ENCODE measurements at regions not wholly inside any gene's neighbourhood (a gene's known extent, or its start where the extent isn't known, plus 50 kb on each side); places are given as distances from the start of the nearest gene placed in this dataset.

- no peaks in the 10 kb centered on the region for H3K9me1 ChIP-seq (ENCODE audit: control insufficient read depth, insufficient read depth, low read length)
- CTCF ChIA-PET (ENCODE audit: low intra/inter-chr PET ratio), result no interaction called here
- POLR2A ChIA-PET, result interaction anchor here (0.6 to 1.6 kb wide), 2 partner anchors 10 to 1277 kb away, joined by 3 read pairs; no protein-coding TSS in a partner anchor
- no peak overlapping the region for H3K4me2 ChIP-seq (ENCODE audit: insufficient read depth, low read length)
- H3K9me3 ChIP-seq (replicated peaks; ENCODE audit: control insufficient read depth, insufficient read depth, low read depth, low read length), result no peaks in the 10 kb centered on the region
- H3K36me3 ChIP-seq (ENCODE audit: control insufficient read depth, insufficient read depth, low read length), result no peaks in the 10 kb centered on the region
- no peak for FAIRE-seq
- H3K4me3 ChIP-seq, result no peak overlapping the region
- in situ Hi-C loops (cut with MboI) (no loop called here), intact Hi-C loops (cut with micrococcal nuclease) (no loop called here)
- H3K4me1 ChIP-seq (replicated peaks in 1 of 2; ENCODE audit: control insufficient read depth in 2 of 2, insufficient read depth in 2 of 2, low read length in 2 of 2), result no peaks in the 10 kb centered on the region; a peak in 1 of 5 replicates
- no peaks in the 10 kb centered on the region for H3K79me2 ChIP-seq (ENCODE audit: control insufficient read depth, insufficient read depth, low read length)
- no peak for ATAC-seq
- no peak overlapping the region for H3K9ac ChIP-seq (ENCODE audit: insufficient read depth in 1 of 2, low read depth in 2 of 2, low read length in 2 of 2)
- 0% methylated on average over 5 of the region's 5 CpGs for WGBS (ENCODE audit: insufficient coverage, low coverage, missing lambda C conversion rate)
- no peaks in the 10 kb centered on the region for H4K20me1 ChIP-seq (replicated peaks; ENCODE audit: control insufficient read depth, insufficient read depth, low read length)
- H3K27me3 ChIP-seq (ENCODE audit: control insufficient read depth in 2 of 2, insufficient read depth in 2 of 2, low read length in 2 of 2), result peaks cover 9 to 41% of the 10 kb centered on the region in 2 experiments
- no peak overlapping the region for H2AFZ ChIP-seq (ENCODE audit: low read depth, low read length)
- DNase-seq (ENCODE audit: extremely low read depth in 1 of 4, low spot score in 3 of 4), result no peak
- BruUV-seq (replicated peaks), result no TSS peak
- H3K27ac ChIP-seq (ENCODE audit: extremely low read depth, low read depth, low read length), result no peak overlapping the region
- TF ChIP-seq RFX5 (IDR thresholded peaks at IDR 0.05; ENCODE audit: low read depth, low read length) (no peak), ZFPM2 (CRISPR knock-in tag; IDR thresholded peaks at IDR 0.05) (no peak), GTF3C2 (IDR thresholded peaks at IDR 0.05; ENCODE audit: borderline replicate concordance, extremely low read depth, insufficient read length) (no peak), ZNF766 (CRISPR knock-in tag; conservative IDR thresholded peaks at IDR 0.05) (no peak)
Measured at GRCh38 chr9:97759581-97760288, 62.6 kb upstream of the XPA start.
